Fibroblast of villous mesenchyme (primary cell): ENCODE measurements at regions not wholly inside any gene's neighbourhood (a gene's known extent, or its start where the extent isn't known, plus 50 kb on each side); places are given as distances from the start of the nearest gene placed in this dataset.

Experiments
- DNase-seq: peaks from one replicate; pipeline ENCODE4 v3.0.0-alpha.2; 2010; ENCODE audit warnings: low read depth
- H3K4me3 ChIP-seq: 2 replicates; pipeline ENCODE4 v1.5.1; 2011; ENCODE audit warnings: low read depth, mild to moderate bottlenecking, low read length
- TF ChIP-seq, protein P1 (sequence below): IDR thresholded peaks from 2 replicates; pipeline ENCODE4 v1.5.1; 2012; ENCODE audit warnings: low read depth, mild to moderate bottlenecking, low read length; ENCODE audit not compliant: insufficient read depth

DNA sequence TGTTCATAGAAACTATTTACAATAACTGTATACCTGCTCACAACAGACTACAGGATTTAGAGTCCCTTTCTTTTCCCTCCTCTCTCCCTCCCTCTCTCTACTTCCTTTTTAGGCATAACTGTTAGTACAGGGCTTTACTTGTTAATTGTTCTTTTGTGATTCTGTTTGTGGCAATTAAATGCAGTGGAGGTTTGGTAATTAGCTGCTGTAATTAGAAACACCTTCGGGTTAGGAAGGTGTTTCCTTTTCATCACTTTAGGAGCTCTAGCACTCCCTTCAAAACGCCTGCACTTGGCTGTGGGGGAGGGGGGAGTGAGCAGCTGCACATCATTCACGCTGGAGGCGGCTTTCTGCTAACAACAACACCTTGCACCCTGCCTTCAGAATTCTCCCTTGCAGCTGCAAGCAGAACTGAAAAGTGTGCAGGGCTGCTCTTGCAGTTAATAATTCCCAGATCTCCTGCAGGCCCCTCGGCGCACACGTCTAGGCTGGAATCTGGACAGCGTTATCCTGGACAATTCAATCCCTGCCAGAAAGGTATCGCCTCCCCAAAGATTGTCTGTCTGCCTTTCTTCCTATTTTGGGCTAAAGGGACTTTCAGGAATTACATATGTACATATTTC lies 242.6 kb upstream of the RGMA start:
- TF ChIP-seq, protein P1, sequence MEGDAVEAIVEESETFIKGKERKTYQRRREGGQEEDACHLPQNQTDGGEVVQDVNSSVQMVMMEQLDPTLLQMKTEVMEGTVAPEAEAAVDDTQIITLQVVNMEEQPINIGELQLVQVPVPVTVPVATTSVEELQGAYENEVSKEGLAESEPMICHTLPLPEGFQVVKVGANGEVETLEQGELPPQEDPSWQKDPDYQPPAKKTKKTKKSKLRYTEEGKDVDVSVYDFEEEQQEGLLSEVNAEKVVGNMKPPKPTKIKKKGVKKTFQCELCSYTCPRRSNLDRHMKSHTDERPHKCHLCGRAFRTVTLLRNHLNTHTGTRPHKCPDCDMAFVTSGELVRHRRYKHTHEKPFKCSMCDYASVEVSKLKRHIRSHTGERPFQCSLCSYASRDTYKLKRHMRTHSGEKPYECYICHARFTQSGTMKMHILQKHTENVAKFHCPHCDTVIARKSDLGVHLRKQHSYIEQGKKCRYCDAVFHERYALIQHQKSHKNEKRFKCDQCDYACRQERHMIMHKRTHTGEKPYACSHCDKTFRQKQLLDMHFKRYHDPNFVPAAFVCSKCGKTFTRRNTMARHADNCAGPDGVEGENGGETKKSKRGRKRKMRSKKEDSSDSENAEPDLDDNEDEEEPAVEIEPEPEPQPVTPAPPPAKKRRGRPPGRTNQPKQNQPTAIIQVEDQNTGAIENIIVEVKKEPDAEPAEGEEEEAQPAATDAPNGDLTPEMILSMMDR = no peak
- DNase-seq = no peak
- no peak overlapping the region for H3K4me3 ChIP-seq

DNA sequence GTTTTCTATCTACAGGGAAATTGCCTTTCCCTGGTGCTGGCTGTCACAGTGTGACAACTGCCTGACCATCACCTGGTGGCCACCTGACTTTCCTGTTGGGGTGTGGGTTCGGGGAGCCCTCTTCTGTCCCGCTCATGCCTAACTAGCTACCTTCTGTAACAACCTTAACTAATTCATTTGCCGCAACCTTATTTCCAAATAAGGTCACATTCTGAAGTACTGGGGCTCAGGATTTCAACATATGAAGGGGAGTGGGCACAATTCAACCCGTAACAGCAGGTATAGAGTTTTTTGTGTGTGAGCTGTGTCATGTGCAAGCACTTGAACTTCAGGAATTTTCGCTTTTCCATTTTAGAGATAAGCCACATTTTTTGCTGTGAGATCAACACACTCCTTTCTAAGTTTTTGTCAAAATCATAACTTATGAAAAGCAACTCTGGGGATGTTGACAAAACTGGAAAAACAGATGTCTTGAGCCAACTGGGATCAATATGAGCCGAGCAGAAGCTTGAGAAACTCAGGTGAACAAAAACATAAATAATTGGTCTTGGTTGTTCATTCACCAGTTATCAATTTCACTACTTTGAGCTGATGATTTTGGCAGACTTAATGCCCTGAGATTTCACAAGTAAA lies 242.0 kb upstream of the RGMA start:
- TF ChIP-seq, protein P1 = no peak
- DNase-seq = no peak
- no peak overlapping the region for H3K4me3 ChIP-seq

DNA sequence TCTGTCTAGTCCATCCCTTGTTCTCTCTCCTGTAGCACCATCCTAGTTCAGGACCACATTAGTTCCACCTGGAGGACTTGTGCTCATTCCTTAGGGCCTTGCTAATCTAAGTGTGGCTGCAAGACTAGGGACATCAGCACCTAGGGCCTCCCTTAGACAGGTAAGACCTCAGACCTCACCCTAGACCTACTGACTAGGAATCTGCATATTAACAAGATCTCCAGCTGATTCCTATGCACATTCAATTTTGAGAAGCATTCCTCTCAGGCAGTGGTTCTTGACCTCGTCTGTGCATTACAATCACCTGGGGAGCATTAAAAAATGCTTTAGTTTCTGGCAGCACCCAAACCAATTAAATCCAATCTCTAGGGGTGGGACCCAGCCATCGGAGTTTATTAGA lies 238.4 kb upstream of the RGMA start:
- TF ChIP-seq, protein P1 = no peak

DNA sequence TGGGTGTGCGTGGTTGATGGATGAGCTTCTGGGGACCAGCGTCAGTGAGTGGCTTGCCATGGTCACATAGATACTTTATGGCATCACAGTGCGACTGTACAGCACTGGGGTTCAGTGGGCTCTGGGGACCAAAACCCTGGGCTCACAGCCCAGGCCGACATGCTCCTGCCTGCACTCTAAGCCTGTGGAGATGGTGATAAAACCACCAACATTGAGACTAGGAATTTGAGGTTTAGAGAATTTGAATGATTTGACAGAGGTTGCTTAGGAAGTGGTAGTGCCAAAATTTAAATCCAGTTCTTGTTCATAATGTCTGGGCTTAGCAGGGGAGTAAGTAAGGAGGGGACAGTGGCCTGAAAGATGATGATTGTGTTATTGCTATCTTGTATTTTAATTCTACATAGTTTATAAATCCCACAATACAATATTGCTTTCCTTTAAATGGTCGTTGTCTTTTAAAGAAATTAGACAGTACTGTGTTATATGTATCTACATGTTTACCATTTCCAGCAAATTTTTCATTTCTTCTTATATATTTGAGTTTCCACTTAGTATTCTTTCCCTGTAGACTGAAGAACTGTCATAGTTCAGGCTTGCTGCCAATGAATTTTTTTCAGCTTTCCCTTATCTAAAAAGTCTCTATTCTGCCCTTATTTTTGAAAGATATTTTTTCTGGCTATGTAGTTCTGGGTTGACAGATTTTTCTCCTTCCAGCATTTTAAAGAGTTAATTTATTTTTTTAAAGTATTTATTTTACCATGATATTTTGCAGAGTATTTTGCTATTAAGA lies 235.4 kb upstream of the RGMA start:
- no peak for DNase-seq
- no peak overlapping the region for H3K4me3 ChIP-seq
- TF ChIP-seq, protein P1 = no peak

More for the DNA sequence above, 238.4 kb upstream of the RGMA start:
- no peak overlapping the region for H3K4me3 ChIP-seq
- no peak for DNase-seq

DNA sequence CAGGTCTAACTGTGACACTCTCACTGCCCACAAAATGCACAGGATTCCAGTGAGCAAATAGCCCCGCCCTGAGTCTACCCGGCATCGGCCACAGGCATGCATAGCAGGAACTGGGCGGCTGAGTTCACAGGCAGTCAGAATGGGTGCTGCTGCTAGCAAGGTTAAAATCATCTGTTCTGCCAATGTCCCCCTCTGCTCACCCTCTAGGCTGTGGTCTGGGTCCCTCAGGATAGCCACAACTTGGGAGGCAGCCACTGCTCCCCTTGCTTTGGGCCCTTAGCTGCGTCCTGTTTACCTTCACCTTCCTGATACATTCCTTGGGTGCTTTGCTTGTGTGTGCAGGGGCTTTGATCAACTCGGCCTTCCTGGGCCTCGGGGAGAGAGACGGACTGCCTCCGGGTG lies 232.9 kb upstream of the RGMA start:
- H3K4me3 ChIP-seq = no peak overlapping the region
- TF ChIP-seq, protein P1 = no peak
- DNase-seq = no peak

DNA sequence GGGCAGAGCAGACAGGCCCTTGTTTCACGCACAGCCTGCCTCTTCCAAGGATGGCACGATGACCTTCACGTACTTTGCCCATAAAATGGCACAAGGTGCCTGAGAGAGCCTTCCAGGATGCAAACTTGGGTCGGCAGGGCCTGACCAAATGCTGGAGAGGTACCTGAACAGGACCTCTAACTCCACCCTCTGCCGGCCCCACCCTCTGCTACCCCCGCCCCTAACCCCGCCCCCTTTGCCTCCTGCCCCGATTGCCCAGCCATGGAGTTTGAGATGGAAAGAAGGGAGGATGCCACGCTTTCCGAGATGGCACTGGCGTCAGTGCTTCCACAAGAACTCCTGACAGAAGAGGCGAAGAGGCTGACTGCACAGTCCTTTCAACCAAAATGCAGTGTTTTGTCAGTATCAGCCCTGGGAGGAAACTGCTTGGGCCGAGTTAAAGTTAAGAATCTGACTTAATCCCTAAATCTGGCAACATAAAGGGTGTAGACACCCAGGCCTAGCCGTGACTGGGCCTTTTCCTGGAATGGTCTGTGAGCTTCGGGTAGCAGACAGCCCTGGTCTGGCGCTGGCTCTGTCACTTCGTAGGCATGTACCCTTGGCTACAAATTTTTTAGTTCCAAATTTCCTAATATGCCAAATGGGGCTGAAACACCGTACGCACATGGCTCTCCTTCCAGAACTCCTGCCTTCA lies 230.3 kb upstream of the RGMA start:
- no peak overlapping the region for H3K4me3 ChIP-seq
- DNase-seq = no peak
- TF ChIP-seq, protein P1 = no peak
